ENCODE measurements at regions not wholly inside any gene's neighbourhood (a gene's known extent, or its start where the extent isn't known, plus 50 kb on each side); places are given as distances from the start of the nearest gene placed in this dataset.

GRCh38 chr10:42697926-42698325 is 59.6 kb upstream of the ZNF33B start:
- H3K27ac ChIP-seq (ENCODE audit: low read depth), result no peak overlapping the region
- H3K4me1 ChIP-seq (ENCODE audit: insufficient read depth), result no peaks in the 10 kb centered on the region
- DNase-seq (ENCODE audit: low spot score) (no peak), ATAC-seq (no peak)
- no peak overlapping the region for H3K27ac Mint-ChIP-seq
- H3F3A ChIP-seq (replicated peaks; ENCODE audit: low read depth), result no peaks in the 10 kb centered on the region
- H3K27me3 Mint-ChIP-seq (ENCODE audit: insufficient read depth, low read depth, poor library complexity), result no peaks in the 10 kb centered on the region
- no peak overlapping the region for H3K4me2 ChIP-seq
- H2AFZ ChIP-seq, result no peak overlapping the region
- H3K36me3 Mint-ChIP-seq (ENCODE audit: low read depth), result peaks cover 11% of the 10 kb centered on the region; the same call in 1 of the 3 replicates
- no peaks in the 10 kb centered on the region for H3K9me2 ChIP-seq (ENCODE audit: insufficient read depth)
- peaks cover 78% of the 10 kb centered on the region for H3K9me3 Mint-ChIP-seq
- H3K4me3 Mint-ChIP-seq, result no peak overlapping the region
- no peaks in the 10 kb centered on the region for H3K36me3 ChIP-seq (ENCODE audit: insufficient read depth)
- no peaks in the 10 kb centered on the region for H3K27me3 ChIP-seq (ENCODE audit: insufficient read depth)
- no peak overlapping the region for H3K4me3 ChIP-seq
- no peak for TF ChIP-seq CREB1 (CRISPR knock-in tag; IDR thresholded peaks at IDR 0.05; ENCODE audit: low read depth)
- TF ChIP-seq POLR2AphosphoS5 (IDR thresholded peaks at IDR 0.05; ENCODE audit: low read depth), result no peak
- TF ChIP-seq, protein P1, sequence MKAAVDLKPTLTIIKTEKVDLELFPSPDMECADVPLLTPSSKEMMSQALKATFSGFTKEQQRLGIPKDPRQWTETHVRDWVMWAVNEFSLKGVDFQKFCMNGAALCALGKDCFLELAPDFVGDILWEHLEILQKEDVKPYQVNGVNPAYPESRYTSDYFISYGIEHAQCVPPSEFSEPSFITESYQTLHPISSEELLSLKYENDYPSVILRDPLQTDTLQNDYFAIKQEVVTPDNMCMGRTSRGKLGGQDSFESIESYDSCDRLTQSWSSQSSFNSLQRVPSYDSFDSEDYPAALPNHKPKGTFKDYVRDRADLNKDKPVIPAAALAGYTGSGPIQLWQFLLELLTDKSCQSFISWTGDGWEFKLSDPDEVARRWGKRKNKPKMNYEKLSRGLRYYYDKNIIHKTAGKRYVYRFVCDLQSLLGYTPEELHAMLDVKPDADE (IDR thresholded peaks at IDR 0.05), result no peak
- TF ChIP-seq ZNF114 (CRISPR knock-in tag; IDR thresholded peaks at IDR 0.05), result no peak
- no peak for TF ChIP-seq JUNB (IDR thresholded peaks at IDR 0.05; ENCODE audit: unreplicated experiment)
- H3K4me1 Mint-ChIP-seq, result no peaks in the 10 kb centered on the region
- no peaks in the 10 kb centered on the region for H4K20me1 ChIP-seq (replicated peaks; ENCODE audit: insufficient read depth)
- H3K79me2 ChIP-seq (replicated peaks; ENCODE audit: insufficient read depth), result no peaks in the 10 kb centered on the region

DNA sequence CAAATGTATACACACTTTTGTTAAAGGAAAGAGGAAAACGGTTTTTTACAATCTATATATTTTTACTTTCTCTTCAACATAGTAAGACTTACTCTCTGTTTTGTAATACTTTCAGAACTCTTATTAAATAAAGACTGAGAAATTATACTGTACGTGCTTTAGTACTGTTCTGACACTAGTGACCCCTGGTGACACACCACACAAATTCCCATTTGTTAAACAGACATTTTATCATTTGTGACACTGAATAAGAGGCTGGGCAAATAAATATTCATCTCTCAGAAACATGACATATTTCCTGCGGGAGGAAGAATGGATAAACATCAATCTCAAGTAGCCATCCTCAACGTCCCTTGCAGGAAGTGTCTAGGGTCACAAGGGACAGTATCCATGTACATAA is 68.9 kb upstream of the ZNF33B start:
- H3F3A ChIP-seq (replicated peaks; ENCODE audit: low read depth), result no peaks in the 10 kb centered on the region
- H3K79me2 ChIP-seq (replicated peaks; ENCODE audit: insufficient read depth), result no peaks in the 10 kb centered on the region
- no peak overlapping the region for H3K27ac Mint-ChIP-seq
- no peaks in the 10 kb centered on the region for H3K27me3 ChIP-seq (ENCODE audit: insufficient read depth)
- H3K4me1 ChIP-seq (ENCODE audit: insufficient read depth), result no peaks in the 10 kb centered on the region
- H3K4me1 Mint-ChIP-seq, result no peaks in the 10 kb centered on the region
- peaks cover 2% of the 10 kb centered on the region; the same call in 2 of the 3 replicates for H3K36me3 Mint-ChIP-seq (ENCODE audit: low read depth)
- DNase-seq (ENCODE audit: low spot score), result no peak
- no peaks in the 10 kb centered on the region for H3K36me3 ChIP-seq (ENCODE audit: insufficient read depth)
- H4K20me1 ChIP-seq (replicated peaks; ENCODE audit: insufficient read depth), result no peaks in the 10 kb centered on the region
- peaks cover 86% of the 10 kb centered on the region for H3K9me3 Mint-ChIP-seq
- no peak for ATAC-seq
- no peak overlapping the region for H3K4me3 Mint-ChIP-seq
- H3K27me3 Mint-ChIP-seq (ENCODE audit: insufficient read depth, low read depth, poor library complexity), result no peaks in the 10 kb centered on the region
- no peak overlapping the region for H2AFZ ChIP-seq
- no peak overlapping the region for H3K4me3 ChIP-seq
- H3K4me2 ChIP-seq, result no peak overlapping the region
- H3K27ac ChIP-seq (ENCODE audit: low read depth), result no peak overlapping the region
- no peaks in the 10 kb centered on the region for H3K9me2 ChIP-seq (ENCODE audit: insufficient read depth)
- TF ChIP-seq ZNF331 (CRISPR knock-in tag; IDR thresholded peaks at IDR 0.05; ENCODE audit: low read depth), result no peak
- no peak for TF ChIP-seq POLR2AphosphoS5 (IDR thresholded peaks at IDR 0.05; ENCODE audit: low read depth)
- TF ChIP-seq CTCF (conservative IDR thresholded peaks at IDR 0.05; ENCODE audit: low read depth in 2 of 2), result no peak
- TF ChIP-seq NANOG (IDR thresholded peaks at IDR 0.05; ENCODE audit: borderline replicate concordance), result no peak
- TF ChIP-seq, protein P1 (IDR thresholded peaks at IDR 0.05), result no peak
- TF ChIP-seq JUNB (IDR thresholded peaks at IDR 0.05; ENCODE audit: unreplicated experiment), result no peak
- TF ChIP-seq, protein P2, sequence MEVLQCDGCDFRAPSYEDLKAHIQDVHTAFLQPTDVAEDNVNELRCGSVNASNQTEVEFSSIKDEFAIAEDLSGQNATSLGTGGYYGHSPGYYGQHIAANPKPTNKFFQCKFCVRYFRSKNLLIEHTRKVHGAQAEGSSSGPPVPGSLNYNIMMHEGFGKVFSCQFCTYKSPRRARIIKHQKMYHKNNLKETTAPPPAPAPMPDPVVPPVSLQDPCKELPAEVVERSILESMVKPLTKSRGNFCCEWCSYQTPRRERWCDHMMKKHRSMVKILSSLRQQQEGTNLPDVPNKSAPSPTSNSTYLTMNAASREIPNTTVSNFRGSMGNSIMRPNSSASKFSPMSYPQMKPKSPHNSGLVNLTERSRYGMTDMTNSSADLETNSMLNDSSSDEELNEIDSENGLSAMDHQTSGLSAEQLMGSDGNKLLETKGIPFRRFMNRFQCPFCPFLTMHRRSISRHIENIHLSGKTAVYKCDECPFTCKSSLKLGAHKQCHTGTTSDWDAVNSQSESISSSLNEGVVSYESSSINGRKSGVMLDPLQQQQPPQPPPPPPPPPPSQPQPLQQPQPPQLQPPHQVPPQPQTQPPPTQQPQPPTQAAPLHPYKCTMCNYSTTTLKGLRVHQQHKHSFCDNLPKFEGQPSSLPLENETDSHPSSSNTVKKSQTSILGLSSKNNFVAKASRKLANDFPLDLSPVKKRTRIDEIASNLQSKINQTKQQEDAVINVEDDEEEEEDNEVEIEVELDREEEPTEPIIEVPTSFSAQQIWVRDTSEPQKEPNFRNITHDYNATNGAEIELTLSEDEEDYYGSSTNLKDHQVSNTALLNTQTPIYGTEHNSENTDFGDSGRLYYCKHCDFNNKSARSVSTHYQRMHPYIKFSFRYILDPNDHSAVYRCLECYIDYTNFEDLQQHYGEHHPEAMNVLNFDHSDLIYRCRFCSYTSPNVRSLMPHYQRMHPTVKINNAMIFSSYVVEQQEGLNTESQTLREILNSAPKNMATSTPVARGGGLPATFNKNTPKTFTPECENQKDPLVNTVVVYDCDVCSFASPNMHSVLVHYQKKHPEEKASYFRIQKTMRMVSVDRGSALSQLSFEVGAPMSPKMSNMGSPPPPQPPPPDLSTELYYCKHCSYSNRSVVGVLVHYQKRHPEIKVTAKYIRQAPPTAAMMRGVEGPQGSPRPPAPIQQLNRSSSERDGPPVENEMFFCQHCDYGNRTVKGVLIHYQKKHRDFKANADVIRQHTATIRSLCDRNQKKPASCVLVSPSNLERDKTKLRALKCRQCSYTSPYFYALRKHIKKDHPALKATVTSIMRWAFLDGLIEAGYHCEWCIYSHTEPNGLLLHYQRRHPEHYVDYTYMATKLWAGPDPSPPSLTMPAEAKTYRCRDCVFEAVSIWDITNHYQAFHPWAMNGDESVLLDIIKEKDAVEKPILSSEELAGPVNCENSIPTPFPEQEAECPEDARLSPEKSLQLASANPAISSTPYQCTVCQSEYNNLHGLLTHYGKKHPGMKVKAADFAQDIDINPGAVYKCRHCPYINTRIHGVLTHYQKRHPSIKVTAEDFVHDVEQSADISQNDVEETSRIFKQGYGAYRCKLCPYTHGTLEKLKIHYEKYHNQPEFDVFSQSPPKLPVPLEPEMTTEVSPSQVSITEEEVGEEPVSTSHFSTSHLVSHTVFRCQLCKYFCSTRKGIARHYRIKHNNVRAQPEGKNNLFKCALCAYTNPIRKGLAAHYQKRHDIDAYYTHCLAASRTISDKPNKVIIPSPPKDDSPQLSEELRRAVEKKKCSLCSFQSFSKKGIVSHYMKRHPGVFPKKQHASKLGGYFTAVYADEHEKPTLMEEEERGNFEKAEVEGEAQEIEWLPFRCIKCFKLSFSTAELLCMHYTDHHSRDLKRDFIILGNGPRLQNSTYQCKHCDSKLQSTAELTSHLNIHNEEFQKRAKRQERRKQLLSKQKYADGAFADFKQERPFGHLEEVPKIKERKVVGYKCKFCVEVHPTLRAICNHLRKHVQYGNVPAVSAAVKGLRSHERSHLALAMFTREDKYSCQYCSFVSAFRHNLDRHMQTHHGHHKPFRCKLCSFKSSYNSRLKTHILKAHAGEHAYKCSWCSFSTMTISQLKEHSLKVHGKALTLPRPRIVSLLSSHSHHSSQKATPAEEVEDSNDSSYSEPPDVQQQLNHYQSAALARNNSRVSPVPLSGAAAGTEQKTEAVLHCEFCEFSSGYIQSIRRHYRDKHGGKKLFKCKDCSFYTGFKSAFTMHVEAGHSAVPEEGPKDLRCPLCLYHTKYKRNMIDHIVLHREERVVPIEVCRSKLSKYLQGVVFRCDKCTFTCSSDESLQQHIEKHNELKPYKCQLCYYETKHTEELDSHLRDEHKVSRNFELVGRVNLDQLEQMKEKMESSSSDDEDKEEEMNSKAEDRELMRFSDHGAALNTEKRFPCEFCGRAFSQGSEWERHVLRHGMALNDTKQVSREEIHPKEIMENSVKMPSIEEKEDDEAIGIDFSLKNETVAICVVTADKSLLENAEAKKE (CRISPR knock-in tag; IDR thresholded peaks at IDR 0.05), result no peak
- TF ChIP-seq EZH2phosphoT487 (IDR thresholded peaks at IDR 0.05; ENCODE audit: unreplicated experiment), result no peak
- TF ChIP-seq EZH2 (IDR thresholded peaks at IDR 0.05; ENCODE audit: low read depth, unreplicated experiment), result no peak
- TF ChIP-seq ZNF114 (CRISPR knock-in tag; IDR thresholded peaks at IDR 0.05), result no peak
- TF ChIP-seq STAT1 (IDR thresholded peaks at IDR 0.05; ENCODE audit: unreplicated experiment), result no peak
